Esophagus muscularis mucosa (tissue), 4 donors: ENCODE measurements at regions not wholly inside any gene's neighbourhood (a gene's known extent, or its start where the extent isn't known, plus 50 kb on each side); places are given as distances from the start of the nearest gene placed in this dataset.

ENCODE experiments used
- CTCF ChIP-seq, 3 experiments: fragments of 200-600 bp in 2 of 3; fragments of 450-650 bp in 1 of 3; sonication (generic) in 2 of 3; IDR thresholded peaks; one replicate each; pipeline ENCODE4 v1.5.1; 2017 to 2019; ENCODE audit warnings: antibody characterized with exemption in 3 of 3, mild to moderate bottlenecking in 2 of 3, moderate library complexity in 1 of 3
- EP300 ChIP-seq: sonication (generic); formaldehyde crosslinking; IDR thresholded peaks from one replicate; pipeline ENCODE4 v1.6.1; 2017; ENCODE audit warnings: antibody characterized with exemption
- POLR2A ChIP-seq: fragments of 450-650 bp; IDR thresholded peaks from one replicate; pipeline ENCODE4 v1.6.1; 2017; ENCODE audit warnings: antibody characterized with exemption, moderate library complexity, mild to moderate bottlenecking, low read depth
- POLR2AphosphoS5 ChIP-seq, 2 donors: sonication (generic); formaldehyde crosslinking; IDR thresholded peaks; one replicate each; pipeline ENCODE4 v1.6.1; 2017; ENCODE audit warnings: antibody characterized with exemption in 2 of 2

GRCh38 chr2:196262606-196263005 lies 91.2 kb upstream of the STK17B start:
- TF ChIP-seq POLR2AphosphoS5 (IDR thresholded peaks at IDR 0.05) (no peak), CTCF (IDR thresholded peaks at IDR 0.05) (no peak), EP300 (no peak), POLR2A (no peak)
